ENCODE measurements at regions not wholly inside any gene's neighbourhood (a gene's known extent, or its start where the extent isn't known, plus 50 kb on each side); places are given as distances from the start of the nearest gene placed in this dataset.
"Not testable (repeated sequence)": the region's sequence is repeated elsewhere in the genome, so short reads cannot be mapped to it uniquely, and the experiment has no call there.

DNA sequence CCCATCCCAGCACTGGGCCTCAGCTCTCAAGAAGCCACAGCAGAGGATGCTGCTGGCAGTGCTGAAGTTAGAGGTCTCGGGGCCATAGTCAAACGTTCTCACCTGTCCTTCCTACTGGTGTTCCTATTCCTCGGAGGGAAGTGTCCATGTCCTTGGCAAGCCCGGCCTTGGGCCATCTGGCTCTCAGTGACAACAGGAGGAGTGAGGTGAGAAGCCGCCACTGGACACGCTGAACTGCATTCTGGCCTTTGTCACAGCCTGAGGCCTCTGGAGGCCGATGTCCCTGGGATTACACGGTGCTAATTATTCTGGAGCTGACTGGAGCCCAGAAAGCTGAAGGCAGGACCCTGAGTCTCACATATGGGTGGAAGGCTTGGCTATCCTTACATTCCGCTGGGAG is 92.5 kb downstream of the OLFM1 start:
- in situ Hi-C loops (cut with MboI; ENCODE audit: low sequenced_read_pairs, unreplicated experiment) = no loop called here
- no peak for DNase-seq (ENCODE audit: low spot score)
- TF ChIP-seq, protein P1, sequence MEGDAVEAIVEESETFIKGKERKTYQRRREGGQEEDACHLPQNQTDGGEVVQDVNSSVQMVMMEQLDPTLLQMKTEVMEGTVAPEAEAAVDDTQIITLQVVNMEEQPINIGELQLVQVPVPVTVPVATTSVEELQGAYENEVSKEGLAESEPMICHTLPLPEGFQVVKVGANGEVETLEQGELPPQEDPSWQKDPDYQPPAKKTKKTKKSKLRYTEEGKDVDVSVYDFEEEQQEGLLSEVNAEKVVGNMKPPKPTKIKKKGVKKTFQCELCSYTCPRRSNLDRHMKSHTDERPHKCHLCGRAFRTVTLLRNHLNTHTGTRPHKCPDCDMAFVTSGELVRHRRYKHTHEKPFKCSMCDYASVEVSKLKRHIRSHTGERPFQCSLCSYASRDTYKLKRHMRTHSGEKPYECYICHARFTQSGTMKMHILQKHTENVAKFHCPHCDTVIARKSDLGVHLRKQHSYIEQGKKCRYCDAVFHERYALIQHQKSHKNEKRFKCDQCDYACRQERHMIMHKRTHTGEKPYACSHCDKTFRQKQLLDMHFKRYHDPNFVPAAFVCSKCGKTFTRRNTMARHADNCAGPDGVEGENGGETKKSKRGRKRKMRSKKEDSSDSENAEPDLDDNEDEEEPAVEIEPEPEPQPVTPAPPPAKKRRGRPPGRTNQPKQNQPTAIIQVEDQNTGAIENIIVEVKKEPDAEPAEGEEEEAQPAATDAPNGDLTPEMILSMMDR (IDR thresholded peaks at IDR 0.05; ENCODE audit: borderline replicate concordance, control extremely low read depth, extremely low read depth, insufficient read depth, missing control alignments) = no peak

DNA sequence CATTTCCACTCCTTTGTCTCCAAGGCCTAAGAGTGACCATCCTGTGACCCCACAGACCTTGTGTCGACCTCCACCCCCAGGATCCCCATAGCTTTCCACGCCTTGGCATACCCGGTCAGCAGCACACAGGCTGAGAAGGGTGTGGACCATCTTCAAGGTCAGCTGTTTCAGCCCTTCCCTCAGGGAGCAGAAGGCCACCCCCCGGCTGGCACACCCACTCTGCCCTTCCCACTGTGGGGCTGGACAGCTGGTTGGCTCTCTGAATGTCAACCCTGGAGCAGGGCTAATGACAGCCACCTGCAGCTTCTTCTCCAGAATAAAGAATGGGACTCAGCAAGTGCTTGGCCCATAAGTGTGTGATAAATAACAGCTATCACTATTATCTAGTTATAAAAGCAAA is 93.1 kb downstream of the OLFM1 start:
- in situ Hi-C loops (cut with MboI; ENCODE audit: low sequenced_read_pairs, unreplicated experiment) = no loop called here
- TF ChIP-seq, protein P1 (IDR thresholded peaks at IDR 0.05; ENCODE audit: borderline replicate concordance, control extremely low read depth, extremely low read depth, insufficient read depth, missing control alignments) = no peak
- DNase-seq (ENCODE audit: low spot score) = no peak

- TF ChIP-seq, protein P1 (IDR thresholded peaks at IDR 0.05; ENCODE audit: borderline replicate concordance, control extremely low read depth, extremely low read depth, insufficient read depth, missing control alignments) = no peak
- DNase-seq (ENCODE audit: low spot score) = no peak
- in situ Hi-C loops (cut with MboI; ENCODE audit: low sequenced_read_pairs, unreplicated experiment) = no loop called here
Observed at GRCh38 chr9:135181336-135181735, 93.9 kb downstream of the OLFM1 start.

- DNase-seq (ENCODE audit: low spot score); in situ Hi-C loops (cut with MboI; ENCODE audit: low sequenced_read_pairs, unreplicated experiment): not testable (repeated sequence)
Observed at GRCh38 chr9:135181841-135182240, 94.4 kb downstream of the OLFM1 start.

- TF ChIP-seq, protein P1 (IDR thresholded peaks at IDR 0.05; ENCODE audit: borderline replicate concordance, control extremely low read depth, extremely low read depth, insufficient read depth, missing control alignments) = no peak
- DNase-seq (ENCODE audit: low spot score) = no peak
- in situ Hi-C loops (cut with MboI; ENCODE audit: low sequenced_read_pairs, unreplicated experiment) = no loop called here
Observed at GRCh38 chr9:135183069-135183468, 95.6 kb downstream of the OLFM1 start.

DNA sequence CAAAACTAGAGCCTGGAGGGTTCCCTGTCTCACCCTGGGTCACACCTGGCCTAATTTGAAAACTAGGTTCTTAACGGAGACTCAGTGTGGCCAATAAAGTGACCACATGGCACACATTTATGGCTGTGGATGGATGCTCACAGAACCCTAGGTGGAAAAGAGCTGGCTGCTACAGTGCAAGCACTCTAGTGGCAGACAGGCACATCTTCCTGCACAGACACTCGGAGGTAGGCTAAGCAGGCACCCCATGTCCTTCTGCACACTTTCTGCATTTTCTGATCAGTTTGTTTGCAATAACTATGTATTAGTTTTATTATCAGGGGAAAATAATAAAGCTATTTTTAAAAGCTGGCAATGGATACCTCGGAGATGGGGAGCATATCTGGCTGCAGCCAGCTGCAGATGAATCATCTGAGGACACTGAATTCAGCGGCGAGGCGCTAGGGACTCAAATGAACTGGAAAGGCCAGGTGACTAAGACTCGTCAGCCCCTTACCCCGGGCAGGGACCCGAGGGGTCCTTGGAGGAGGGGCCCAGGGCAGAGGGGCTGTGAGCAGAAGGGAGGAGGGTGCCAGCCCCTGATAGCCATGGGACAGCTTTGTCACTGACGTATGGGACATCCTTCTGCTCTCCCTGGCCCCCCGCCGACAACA is 96.2 kb downstream of the OLFM1 start:
- TF ChIP-seq, protein P1 (IDR thresholded peaks at IDR 0.05; ENCODE audit: borderline replicate concordance, control extremely low read depth, extremely low read depth, insufficient read depth, missing control alignments) = no peak
- in situ Hi-C loops (cut with MboI; ENCODE audit: low sequenced_read_pairs, unreplicated experiment) = no loop called here
- DNase-seq (ENCODE audit: low spot score) = no peak

DNA sequence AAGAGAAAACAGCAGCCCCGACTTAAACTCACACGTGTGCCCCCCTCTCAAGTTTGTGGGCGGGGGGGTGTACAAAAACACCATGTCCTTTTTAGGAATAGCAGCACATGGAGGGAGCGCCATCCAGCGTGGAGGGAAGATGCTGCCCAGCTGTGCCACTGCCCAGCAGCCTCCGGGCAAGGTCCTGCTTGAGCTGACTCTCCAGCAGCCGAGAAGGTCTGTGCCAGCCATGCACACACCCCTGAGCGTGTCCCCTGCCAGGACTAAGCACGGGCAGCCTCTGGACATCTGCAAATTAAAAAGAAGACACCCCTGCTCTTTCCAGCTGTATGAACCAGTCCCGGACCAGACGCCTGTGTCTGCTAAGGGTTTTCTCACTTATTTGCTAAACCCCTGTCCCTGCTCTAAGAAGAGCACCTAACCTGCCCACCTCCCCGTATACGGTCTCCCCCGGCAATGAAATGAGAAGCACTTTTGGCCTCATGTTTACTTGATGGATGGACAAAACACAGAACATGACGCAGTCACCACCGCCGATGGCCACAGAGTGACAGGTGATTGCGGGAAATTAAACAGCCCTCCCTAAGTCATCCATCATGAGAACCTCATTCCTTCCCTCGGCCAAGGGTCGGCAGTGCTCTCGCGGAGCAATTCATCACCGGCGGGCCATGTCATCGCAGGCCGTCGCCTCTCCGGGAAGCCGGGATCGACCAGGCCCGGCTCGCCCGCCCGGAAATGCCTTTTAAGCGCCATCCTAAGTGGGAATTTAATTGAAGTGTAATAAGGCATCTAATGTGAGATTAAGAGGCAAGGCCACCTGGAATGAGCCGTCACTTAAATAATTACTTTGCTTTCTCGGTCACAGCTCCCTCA is 96.9 kb downstream of the OLFM1 start:
- no peak for DNase-seq (ENCODE audit: low spot score)
- in situ Hi-C loops (cut with MboI; ENCODE audit: low sequenced_read_pairs, unreplicated experiment) = no loop called here
- TF ChIP-seq, protein P1 (IDR thresholded peaks at IDR 0.05; ENCODE audit: borderline replicate concordance, control extremely low read depth, extremely low read depth, insufficient read depth, missing control alignments) = no peak

Measured in GM13976 (cell line).